Hindlimb muscle (tissue), 1 donor: ENCODE measurements at regions not wholly inside any gene's neighbourhood (a gene's known extent, or its start where the extent isn't known, plus 50 kb on each side); places are given as distances from the start of the nearest gene placed in this dataset.

ENCODE experiments used
- DNase-seq: peaks from one replicate; pipeline ENCODE4 v3.0.0-alpha.2; 2013

DNA sequence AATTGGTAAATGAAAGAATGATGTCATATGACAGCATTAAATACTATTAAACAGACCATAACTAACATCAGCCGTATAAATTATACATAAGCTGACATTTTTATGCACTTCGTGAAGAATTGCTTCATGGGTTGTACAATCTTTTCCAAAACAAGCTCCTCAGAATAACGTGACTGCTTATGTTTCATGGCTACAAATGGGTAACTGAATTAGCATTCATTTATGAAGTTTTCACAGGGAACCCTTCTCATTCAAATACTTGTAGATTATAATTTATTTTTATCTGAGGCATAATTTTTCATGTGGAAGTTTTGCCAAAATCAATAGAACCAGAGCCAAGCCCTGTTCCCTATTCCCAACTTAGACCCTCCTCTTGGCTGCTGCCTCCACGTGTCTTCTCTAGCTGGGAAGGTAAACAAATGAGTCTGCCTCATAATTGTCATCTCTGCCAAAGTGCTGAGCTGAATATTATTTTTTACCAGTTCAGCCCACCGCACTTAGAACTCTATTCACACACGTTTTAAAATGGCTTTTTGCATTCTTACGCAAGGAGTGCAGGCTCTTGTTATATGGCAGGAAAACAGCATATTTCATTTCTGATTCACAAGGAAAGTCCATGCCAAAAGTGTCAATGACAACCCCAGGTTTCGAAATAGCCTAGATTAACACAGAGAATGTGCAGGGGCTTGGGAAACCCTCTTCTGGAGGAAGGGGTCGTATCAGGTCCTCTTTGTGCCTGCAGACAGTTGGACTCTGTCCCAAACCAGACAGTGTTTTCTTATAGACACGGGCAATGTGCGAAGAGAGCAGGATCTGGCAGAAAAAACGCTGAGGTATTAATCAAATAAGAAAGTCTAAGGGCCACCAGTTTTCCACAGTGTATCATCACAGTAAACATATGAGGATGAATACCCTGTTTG, 370.7 kb upstream of the MGMT start:
- DNase-seq = peak; percentile 74

- no peak for DNase-seq
These were observed 369.2 kb upstream of the MGMT start for GRCh38 chr10:129097776-129098330.

DNA sequence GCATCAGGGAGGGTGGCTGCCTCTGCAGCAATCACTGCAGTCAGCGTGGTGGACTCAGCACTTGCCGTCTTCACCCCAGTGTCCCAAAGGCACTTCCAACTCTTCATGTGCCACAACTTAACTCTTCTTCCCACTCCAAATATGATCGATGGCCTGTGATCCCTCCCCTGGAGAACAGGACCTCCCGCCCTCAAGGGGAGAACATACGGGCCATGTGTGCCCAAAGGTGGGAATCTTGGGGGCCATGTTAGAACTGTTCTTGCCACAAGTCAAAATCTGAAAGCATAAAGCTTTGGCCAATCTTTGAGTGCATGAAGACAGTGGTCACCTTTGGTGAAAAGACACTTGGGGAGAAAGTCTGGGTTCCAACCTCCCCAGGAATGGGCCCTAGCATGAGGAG, 368.5 kb upstream of the MGMT start:
- DNase-seq = no peak

DNA sequence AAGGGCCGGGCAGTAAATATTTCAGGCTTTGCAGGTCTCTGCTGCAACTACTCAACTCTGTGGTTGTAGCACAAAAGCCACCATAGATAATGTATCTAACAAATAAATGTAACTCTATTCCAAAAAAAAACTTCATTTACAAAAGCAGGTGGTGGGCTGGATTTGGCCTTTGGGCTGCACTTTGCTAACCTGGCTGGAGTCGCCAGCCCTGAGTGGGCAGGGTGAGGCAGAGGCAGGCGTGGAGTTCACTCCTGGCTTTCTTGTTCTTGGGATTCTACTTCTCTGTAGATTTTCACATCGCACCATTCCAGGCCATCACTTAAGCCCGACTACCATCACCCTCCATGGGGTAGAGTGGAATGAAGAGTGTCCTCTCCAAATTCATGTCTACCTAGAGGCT, 367.6 kb upstream of the MGMT start:
- no peak for DNase-seq

DNA sequence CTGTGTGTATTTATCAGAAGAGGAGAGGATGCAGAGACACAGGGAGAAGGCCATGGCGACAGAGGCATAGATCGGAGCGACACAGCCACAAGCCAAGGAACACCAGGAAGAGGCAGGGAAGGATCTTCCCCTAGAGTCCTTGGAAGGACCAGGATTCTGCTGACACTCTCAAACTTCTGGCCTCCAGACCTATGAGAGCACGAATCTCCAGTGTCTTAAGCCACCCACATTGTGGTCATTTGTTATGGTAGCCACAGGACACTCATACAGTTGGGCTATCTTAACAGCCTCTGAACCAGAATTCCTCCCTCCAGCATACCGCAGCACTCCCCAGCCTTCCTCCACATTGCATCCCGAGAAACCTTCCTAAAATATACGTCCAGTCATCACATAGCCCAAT, 367.0 kb upstream of the MGMT start:
- DNase-seq = no peak

- no peak for DNase-seq
These were observed 365.6 kb upstream of the MGMT start for GRCh38 chr10:129101232-129101980.

DNA sequence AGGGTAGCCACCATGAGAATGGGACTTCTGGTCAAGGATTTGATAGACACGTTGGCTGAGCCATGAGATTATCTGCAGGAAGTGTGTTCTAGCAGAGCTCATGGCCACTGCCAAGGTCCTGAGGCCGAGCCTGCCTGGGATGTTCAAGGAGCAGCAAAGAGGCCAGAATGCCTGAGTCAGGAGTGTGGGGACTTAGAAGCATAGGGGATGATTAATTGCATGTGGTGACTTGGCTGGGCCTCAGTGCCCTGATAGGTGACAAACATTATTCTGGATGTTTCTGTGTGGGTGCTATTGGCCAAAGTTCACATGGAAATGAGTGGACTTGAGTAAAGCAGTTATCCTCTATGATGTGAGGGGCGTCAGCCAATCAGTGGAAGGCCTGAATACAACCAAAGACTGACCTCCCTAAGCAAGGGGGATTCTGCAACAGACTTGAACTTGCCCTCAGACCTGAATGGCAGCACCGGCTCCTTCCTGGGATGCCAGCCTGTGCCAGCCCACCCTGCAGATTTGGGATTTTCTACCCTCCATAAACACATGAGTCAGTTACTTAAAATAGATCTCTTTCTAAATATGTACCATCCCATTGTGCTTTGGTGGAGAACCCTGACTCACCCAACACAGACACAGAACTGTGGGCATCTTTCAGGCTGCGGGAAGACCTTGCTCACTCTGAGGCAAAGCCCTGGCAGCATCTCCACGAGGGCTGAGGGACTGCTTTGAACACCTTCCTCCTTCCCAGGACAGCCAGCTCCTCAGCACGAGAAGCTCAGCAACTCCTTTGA, 363.9 kb upstream of the MGMT start:
- DNase-seq = no peak

DNA sequence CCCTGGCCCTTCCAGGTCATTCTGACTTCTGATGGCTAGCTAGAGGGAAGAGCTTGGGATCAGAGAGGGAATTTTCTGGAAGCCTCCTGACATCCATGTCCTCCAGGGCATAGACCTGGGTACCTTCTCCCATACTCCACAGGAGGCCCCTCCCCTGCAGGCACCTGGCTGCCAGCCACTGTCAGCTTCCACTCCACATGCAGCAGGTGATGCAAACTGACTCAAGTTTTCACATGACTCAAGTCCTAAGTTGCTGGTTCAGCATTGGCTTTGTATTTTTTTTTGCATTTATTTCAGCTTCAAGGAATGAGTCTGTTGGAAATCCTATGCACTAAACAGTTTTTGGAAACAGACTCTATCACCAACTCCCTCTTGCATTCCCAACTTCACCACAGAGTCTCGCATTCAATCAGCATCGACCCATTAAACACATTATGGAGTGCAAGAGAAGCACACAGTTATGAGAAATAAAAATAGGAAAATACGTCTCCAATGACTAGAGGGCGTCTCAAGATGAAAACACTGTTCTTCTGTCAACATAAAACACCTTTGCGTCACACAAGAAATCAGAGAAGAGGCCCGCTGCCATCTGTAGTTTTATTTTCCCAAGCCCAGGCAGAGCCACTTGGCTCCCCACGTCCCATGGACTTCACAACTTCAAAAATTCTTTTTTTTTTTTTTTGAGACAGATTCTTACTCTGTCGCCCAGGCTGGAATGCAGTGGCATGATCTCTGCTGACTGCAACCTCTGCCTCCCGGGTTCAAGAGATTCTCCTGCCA, 362.6 kb upstream of the MGMT start:
- DNase-seq = no peak

- DNase-seq = no peak
These were observed 361.8 kb upstream of the MGMT start for GRCh38 chr10:129105266-129105665.

DNA sequence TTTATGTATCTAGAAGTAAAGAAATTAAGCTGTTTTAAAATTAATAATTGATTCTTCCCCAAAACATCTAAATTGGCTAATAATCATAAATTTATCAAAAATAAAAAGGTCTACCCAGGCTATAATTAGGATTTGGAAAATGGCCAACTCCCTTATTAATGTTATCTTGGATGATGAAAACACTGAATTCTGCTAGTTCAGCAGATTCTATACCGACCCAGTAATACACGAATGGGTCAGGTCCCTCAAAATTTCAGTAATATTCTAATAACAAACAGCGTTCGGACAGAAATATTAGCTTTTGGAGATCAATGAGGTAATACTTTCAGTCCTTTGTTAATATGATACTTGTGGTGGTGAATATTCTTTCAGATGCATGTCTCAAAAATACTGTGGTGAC, 360.7 kb upstream of the MGMT start:
- no peak for DNase-seq

- no peak for DNase-seq
These were observed 359.5 kb upstream of the MGMT start for GRCh38 chr10:129107525-129107924.

GRCh38 chr10:129108378-129108777, 358.7 kb upstream of the MGMT start:
- DNase-seq = no peak

DNA sequence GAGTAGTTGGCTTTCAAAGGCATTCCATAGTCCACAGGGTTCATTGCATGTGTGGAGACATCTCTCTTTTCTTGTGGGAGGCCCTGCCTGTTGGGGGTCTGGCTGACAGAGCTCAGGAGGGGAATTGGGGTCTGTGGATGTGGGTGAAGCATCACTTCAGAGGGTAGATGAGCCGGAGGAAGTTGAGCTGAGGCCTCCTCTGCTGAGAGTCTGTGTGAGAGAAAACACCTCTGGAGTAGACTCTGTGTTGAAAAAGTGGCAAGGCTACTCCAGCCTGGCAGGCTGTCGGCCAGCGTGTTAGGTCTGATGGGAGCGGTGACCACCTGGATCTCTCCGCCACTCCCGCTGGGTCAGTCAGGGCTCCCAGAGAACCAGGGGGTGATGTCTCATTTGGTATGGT, 358.0 kb upstream of the MGMT start:
- no peak for DNase-seq

DNA sequence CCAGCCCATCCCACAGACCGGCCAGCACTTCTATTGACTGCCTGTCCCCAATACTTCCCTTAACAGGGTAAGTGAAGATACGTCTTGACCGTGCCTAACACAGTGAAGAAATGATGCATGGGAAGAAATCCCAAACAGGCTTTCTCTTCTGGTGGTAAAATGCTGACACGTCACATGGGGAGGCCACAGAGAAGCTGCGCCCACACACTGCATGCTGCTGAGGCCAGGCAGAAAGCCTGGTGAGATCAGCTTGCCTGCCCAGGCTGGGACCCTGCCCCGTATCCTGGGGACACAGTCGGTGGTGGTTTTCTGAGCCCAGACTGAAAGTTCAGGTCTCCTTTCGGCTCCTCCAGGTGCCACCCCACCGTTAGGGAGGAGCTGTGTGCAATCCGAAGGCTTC, 356.3 kb upstream of the MGMT start:
- no peak for DNase-seq

GRCh38 chr10:129111922-129112321, 355.1 kb upstream of the MGMT start:
- no peak for DNase-seq

DNA sequence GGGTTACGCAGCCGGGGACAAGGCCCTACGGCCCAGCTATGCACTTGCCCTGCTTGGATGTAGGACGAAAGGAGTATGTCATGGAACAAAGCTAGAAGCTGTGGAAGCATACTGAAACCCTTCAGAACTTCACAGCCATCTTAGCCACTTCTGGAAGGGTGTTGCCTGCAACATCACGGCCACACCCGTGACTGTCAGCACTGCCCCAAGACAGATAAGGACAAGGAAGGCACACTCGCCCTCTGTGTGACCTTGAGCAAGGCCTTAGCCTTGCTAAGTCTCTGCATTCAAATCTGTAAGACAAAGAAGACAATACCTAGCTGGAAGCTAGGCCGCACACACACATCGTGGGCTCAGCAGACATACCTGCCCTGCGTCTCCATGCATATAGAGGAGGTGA, 352.5 kb upstream of the MGMT start:
- DNase-seq = no peak

GRCh38 chr10:129116371-129116770, 350.7 kb upstream of the MGMT start:
- DNase-seq = no peak

- DNase-seq = no peak
These were observed 346.6 kb upstream of the MGMT start for GRCh38 chr10:129120441-129120840.

GRCh38 chr10:129122846-129123245, 344.2 kb upstream of the MGMT start:
- no peak for DNase-seq

DNA sequence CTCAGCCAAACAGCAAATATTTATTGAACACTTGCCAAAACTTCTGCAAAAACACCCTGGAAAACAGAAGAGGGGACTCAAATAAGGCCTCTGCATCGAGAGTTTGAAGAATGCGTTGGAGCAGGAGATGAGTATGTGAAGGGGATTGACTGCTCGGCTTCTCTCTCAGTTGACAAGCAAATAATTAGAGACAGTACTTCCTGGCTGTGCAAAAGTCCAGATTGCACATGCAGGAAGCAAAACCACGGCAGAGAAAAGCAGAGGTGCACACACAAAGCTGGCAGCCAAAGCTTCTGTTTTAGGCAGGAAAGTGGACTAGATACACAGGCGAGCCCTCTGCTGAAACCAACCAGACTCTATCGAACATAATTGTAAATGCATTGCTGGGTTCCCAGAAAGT, 343.6 kb upstream of the MGMT start:
- DNase-seq = no peak

DNA sequence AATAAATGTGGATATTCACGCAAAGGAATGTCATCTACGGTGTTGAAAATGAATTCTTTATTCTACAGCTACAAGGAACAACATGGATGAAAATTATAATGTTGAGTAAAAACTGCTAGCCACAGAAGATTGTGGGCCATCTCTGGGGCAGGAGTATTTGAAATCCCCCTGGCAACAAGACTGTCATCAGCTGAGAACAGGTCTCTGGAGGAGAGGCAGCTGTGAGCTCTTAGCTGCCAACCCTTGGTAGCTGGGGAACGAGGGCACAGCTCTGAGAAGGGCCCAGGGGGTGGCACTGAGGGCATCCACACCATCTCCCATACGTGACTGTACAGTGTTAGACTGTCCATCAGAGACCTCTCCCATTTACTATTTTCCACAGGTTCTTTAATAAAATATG, 340.1 kb upstream of the MGMT start:
- DNase-seq = no peak
